ENCODE measurements at regions not wholly inside any gene's neighbourhood (a gene's known extent, or its start where the extent isn't known, plus 50 kb on each side); places are given as distances from the start of the nearest gene placed in this dataset.
"Not testable (repeated sequence)": the region's sequence is repeated elsewhere in the genome, so short reads cannot be mapped to it uniquely, and the experiment has no call there.

GRCh38 chr2:200174433-200175216 lies 131.9 kb upstream of the SPATS2L start:
- no peak for DNase-seq

- DNase-seq: peak; percentile 98
Measured at GRCh38 chr2:200177971-200178911, 128.3 kb upstream of the SPATS2L start.

GRCh38 chr2:200179151-200179550 lies 127.3 kb upstream of the SPATS2L start:
- peak; percentile 72 for DNase-seq

GRCh38 chr2:200180943-200181342 lies 125.5 kb upstream of the SPATS2L start:
- DNase-seq: no peak

- DNase-seq: peak; percentile 66
Measured at GRCh38 chr2:200181755-200182154, 124.7 kb upstream of the SPATS2L start.

- peak; percentile 32 for DNase-seq
Measured at GRCh38 chr2:200184748-200185627, 121.5 kb upstream of the SPATS2L start.

- DNase-seq: peak; percentile 35
Measured at GRCh38 chr2:200185628-200186000, 120.9 kb upstream of the SPATS2L start.

- no peak for DNase-seq
Measured at GRCh38 chr2:200186002-200186401, 120.5 kb upstream of the SPATS2L start.

- peak; percentile 49 for DNase-seq
Measured at GRCh38 chr2:200188876-200189275, 117.6 kb upstream of the SPATS2L start.

GRCh38 chr2:200189964-200190363 lies 116.5 kb upstream of the SPATS2L start:
- no peak for DNase-seq

GRCh38 chr2:200193331-200193730 lies 113.2 kb upstream of the SPATS2L start:
- no peak for DNase-seq

GRCh38 chr2:200193791-200194190 lies 112.7 kb upstream of the SPATS2L start:
- no peak for DNase-seq

- DNase-seq: no peak
Measured at GRCh38 chr2:200194746-200195145, 111.7 kb upstream of the SPATS2L start.

GRCh38 chr2:200199005-200199404 lies 107.5 kb upstream of the SPATS2L start:
- DNase-seq: no peak

- peak; percentile 36 for DNase-seq
Measured at GRCh38 chr2:200199576-200200263, 106.8 kb upstream of the SPATS2L start.

- DNase-seq: not testable (repeated sequence)
Measured at GRCh38 chr2:200201839-200202238, 104.7 kb upstream of the SPATS2L start.

GRCh38 chr2:200203381-200203827 lies 103.1 kb upstream of the SPATS2L start:
- DNase-seq: no peak

GRCh38 chr2:200208041-200208440 lies 98.5 kb upstream of the SPATS2L start:
- DNase-seq: no peak

GRCh38 chr2:200209030-200209429 lies 97.5 kb upstream of the SPATS2L start:
- DNase-seq: no peak

GRCh38 chr2:200211643-200212042 lies 94.8 kb upstream of the SPATS2L start:
- DNase-seq: no peak

GRCh38 chr2:200212862-200213425 lies 93.5 kb upstream of the SPATS2L start:
- no peak for DNase-seq

Data from tongue (tissue), 1 donor.